ENCODE measurements at regions not wholly inside any gene's neighbourhood (a gene's known extent, or its start where the extent isn't known, plus 50 kb on each side); places are given as distances from the start of the nearest gene placed in this dataset.

DNA sequence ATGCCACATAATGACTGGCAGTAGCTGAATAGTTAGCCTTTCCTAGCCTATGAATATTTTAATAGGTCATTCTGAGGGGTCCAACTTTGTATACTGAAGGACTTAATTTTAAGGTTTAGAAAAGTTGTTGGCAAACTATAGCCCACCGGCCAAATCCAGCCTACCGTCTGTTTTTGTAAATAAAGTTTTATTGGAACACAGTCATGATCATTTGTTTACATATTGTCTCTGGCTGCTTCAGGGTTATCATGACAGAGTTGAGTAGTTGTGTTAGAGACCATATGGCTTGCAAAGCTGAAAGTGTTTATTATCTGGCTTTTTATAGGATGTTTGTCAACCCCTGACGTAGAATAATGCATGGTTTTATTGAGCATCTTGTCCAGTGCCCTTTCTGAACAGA is 73.4 kb downstream of the NTMT2 start:
- TF ChIP-seq CTCF (IDR thresholded peaks at IDR 0.05; ENCODE audit: insufficient read depth, low read length), result no peak
- H3K4me3 ChIP-seq (ENCODE audit: low read depth, low read length), result no peak overlapping the region
- no peak for DNase-seq (ENCODE audit: low read depth)

DNA sequence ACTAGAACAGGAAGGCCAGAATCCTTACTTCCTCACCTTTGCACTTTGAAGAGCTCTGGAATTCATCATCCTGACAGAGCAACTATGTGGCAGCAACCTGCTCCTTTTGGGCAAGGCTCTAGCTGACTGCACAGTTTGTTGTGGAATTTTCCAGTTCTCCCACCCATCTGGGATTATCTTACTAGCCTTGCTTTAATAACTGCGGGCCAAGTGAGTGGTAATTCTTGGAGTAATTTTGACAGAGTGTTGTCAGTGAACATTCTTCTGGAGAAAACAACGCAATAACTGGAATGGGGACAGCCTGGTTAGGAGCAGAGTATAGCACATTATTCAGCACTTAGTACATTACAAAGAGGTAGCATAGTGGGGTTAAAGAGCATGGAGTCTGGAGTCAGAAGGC is 75.3 kb downstream of the NTMT2 start:
- no peak for TF ChIP-seq CTCF (IDR thresholded peaks at IDR 0.05; ENCODE audit: insufficient read depth, low read length)
- DNase-seq (ENCODE audit: low read depth), result peak; percentile 89

DNA sequence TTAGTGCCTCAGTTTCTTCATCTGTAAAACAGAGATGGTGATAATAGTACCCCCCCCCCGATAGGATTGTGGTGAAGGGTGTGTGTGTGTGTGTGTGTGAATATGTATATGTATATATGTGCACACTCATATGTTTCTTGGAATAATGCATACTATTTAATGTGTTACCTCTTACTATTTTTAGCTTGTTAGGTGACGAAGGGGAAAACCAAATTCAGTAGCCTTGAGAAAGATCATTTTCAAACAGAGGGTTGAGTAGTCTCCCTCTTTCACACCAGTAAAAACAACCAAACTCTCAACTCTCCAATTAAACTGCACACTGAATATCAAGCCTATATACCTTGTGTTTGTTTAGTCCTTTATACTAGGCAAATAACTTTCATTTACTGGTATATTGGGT is 75.7 kb downstream of the NTMT2 start:
- TF ChIP-seq CTCF (IDR thresholded peaks at IDR 0.05; ENCODE audit: insufficient read depth, low read length), result no peak
- no peak for DNase-seq (ENCODE audit: low read depth)
- no peak overlapping the region for H3K4me3 ChIP-seq (ENCODE audit: low read depth, low read length)

More for the DNA sequence above, 75.3 kb downstream of the NTMT2 start:
- H3K4me3 ChIP-seq (ENCODE audit: low read depth, low read length), result no peak overlapping the region

GRCh38 chr1:170224469-170224868 is 78.7 kb downstream of the NTMT2 start:
- TF ChIP-seq CTCF (IDR thresholded peaks at IDR 0.05; ENCODE audit: insufficient read depth, low read length), result no peak

DNA sequence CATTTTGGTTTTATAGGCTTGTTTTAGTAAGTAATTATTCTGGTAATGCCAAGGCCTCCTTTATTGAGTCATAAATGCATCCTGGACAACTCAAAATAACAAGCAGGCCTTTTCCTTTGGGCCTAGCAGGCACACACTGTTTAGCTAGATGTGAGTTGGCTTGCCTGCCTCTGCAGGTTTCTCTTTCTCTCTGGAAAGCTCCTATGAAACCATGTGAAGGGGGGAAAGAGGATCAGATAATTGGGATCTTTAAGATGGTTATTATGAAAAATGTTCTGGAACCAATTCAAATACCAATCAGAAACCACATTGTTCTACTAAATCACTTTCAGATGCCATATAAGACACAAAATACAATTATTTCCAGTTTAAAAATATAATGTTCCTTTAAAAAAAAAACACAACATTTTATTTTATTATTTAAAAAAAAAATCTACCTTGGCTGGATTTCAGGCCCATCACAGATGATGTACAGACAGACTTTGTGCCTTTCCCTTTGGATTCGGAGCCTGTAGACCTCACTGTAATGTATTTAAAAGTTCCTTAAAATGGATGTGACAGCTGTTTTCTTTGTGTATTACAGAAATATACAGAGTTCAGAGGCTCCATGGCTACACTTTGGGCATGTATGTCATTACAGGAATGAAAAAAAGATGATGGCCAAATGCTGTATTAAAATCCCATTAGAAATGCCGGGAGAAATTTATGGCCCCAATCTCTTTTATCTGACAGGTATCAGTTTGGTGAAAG is 80.2 kb downstream of the NTMT2 start:
- peak; percentile 63 for DNase-seq (ENCODE audit: low read depth)
- no peak for TF ChIP-seq CTCF (IDR thresholded peaks at IDR 0.05; ENCODE audit: insufficient read depth, low read length)
- no peak overlapping the region for H3K4me3 ChIP-seq (ENCODE audit: low read depth, low read length)

More at GRCh38 chr1:170224469-170224868, 78.7 kb downstream of the NTMT2 start:
- no peak overlapping the region for H3K4me3 ChIP-seq (ENCODE audit: low read depth, low read length)
- no peak for DNase-seq (ENCODE audit: low read depth)

GRCh38 chr1:170226767-170227166 is 81.0 kb downstream of the NTMT2 start:
- no peak overlapping the region for H3K4me3 ChIP-seq (ENCODE audit: low read depth, low read length)
- DNase-seq (ENCODE audit: low read depth), result no peak
- TF ChIP-seq CTCF (IDR thresholded peaks at IDR 0.05; ENCODE audit: insufficient read depth, low read length), result no peak

DNA sequence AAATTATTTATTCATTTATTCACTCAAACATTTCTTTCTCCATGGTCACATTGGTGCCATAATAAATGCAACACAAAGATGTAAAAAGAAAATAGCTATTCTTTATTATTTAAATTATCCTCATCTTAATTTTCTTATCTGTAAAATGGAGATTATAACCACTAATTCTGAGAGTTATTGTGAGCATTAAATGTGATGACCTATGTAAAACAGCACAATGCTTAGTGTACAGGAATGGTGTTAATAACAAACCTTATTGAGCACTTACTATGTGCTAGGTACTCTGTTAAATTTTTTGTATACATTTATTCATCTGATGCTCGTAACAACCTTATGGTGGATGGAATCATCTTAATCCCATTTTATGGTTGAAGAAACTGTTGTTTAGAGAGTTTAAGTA is 84.6 kb downstream of the NTMT2 start:
- H3K4me3 ChIP-seq (ENCODE audit: low read depth, low read length), result no peak overlapping the region
- no peak for DNase-seq (ENCODE audit: low read depth)
- no peak for TF ChIP-seq CTCF (IDR thresholded peaks at IDR 0.05; ENCODE audit: insufficient read depth, low read length)

Measured in fibroblast of the aortic adventitia (primary cell).